ENCODE measurements at regions not wholly inside any gene's neighbourhood (a gene's known extent, or its start where the extent isn't known, plus 50 kb on each side); places are given as distances from the start of the nearest gene placed in this dataset.
"Not testable (repeated sequence)": the region's sequence is repeated elsewhere in the genome, so short reads cannot be mapped to it uniquely, and the experiment has no call there.

DNA sequence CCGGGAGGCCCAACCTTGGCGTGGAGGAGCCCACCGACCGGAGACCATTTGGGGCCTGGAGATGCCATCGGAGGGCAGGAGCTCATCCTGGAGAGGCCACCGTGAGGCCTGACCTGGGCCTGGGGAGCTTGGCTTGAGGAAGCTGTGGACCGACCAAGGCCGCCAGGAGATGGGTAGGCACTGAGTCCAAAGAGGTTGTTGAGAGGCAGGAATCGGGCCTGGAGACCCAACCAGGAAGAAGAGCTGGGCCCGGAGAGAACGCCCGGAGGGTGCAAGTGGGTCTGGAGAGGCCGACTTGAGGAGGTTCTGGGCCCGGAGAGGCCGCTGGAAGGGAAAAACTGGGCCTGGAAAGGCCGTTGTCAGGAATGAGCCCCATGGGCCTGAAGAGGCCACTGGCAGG lies 313.8 kb downstream of the OR4F29 start:
- not testable (repeated sequence) for TF ChIP-seq EZH2 (IDR thresholded peaks at IDR 0.05; ENCODE audit: borderline replicate concordance, low read depth, low read length, poor library complexity, severe bottlenecking)
- TF ChIP-seq, protein P1, sequence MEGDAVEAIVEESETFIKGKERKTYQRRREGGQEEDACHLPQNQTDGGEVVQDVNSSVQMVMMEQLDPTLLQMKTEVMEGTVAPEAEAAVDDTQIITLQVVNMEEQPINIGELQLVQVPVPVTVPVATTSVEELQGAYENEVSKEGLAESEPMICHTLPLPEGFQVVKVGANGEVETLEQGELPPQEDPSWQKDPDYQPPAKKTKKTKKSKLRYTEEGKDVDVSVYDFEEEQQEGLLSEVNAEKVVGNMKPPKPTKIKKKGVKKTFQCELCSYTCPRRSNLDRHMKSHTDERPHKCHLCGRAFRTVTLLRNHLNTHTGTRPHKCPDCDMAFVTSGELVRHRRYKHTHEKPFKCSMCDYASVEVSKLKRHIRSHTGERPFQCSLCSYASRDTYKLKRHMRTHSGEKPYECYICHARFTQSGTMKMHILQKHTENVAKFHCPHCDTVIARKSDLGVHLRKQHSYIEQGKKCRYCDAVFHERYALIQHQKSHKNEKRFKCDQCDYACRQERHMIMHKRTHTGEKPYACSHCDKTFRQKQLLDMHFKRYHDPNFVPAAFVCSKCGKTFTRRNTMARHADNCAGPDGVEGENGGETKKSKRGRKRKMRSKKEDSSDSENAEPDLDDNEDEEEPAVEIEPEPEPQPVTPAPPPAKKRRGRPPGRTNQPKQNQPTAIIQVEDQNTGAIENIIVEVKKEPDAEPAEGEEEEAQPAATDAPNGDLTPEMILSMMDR (conservative IDR thresholded peaks at IDR 0.05; ENCODE audit: low read depth, low read length), result not testable (repeated sequence)

Data from A673 (cell line).